ENCODE measurements at regions not wholly inside any gene's neighbourhood (a gene's known extent, or its start where the extent isn't known, plus 50 kb on each side); places are given as distances from the start of the nearest gene placed in this dataset.
"Not testable (repeated sequence)": the region's sequence is repeated elsewhere in the genome, so short reads cannot be mapped to it uniquely, and the experiment has no call there.

DNA sequence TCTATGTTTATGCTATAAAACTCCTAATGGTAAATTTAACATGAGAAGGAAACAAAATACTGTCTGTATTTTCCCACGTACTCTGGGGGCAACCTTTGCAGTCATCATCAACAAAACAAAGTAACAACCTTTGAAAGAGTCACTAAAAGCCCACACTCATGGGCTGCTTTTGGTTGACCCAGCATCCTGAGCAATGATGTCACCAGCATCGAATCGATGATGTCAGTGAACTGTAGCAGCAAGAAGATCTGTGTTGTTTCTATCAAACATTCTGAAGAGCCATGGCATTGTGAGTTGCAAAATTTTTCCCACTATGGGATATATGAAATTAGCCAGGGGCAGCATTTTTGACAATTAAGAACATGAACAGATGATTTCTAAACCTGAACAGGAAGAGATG is 300.1 kb downstream of the HIVEP2 start:
- H3K4me3 ChIP-seq (ENCODE audit: low read depth, low read length), result no peak overlapping the region
- H3K27me3 ChIP-seq (ENCODE audit: control insufficient read depth, insufficient read depth, low read length), result no peaks in the 10 kb centered on the region
- DNase-seq (ENCODE audit: low read depth), result no peak
- TF ChIP-seq, protein P1, sequence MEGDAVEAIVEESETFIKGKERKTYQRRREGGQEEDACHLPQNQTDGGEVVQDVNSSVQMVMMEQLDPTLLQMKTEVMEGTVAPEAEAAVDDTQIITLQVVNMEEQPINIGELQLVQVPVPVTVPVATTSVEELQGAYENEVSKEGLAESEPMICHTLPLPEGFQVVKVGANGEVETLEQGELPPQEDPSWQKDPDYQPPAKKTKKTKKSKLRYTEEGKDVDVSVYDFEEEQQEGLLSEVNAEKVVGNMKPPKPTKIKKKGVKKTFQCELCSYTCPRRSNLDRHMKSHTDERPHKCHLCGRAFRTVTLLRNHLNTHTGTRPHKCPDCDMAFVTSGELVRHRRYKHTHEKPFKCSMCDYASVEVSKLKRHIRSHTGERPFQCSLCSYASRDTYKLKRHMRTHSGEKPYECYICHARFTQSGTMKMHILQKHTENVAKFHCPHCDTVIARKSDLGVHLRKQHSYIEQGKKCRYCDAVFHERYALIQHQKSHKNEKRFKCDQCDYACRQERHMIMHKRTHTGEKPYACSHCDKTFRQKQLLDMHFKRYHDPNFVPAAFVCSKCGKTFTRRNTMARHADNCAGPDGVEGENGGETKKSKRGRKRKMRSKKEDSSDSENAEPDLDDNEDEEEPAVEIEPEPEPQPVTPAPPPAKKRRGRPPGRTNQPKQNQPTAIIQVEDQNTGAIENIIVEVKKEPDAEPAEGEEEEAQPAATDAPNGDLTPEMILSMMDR (IDR thresholded peaks at IDR 0.05; ENCODE audit: insufficient read depth, low read length, poor library complexity, severe bottlenecking), result no peak
- H3K36me3 ChIP-seq (ENCODE audit: control insufficient read depth, insufficient read depth, low read length), result no peaks in the 10 kb centered on the region

- Histone ChIP-seq H3K4me3 (ENCODE audit: low read depth, low read length) (no peak overlapping the region), H3K36me3 (ENCODE audit: control insufficient read depth, insufficient read depth, low read length) (no peaks in the 10 kb centered on the region), H3K27me3 (ENCODE audit: control insufficient read depth, insufficient read depth, low read length) (no peaks in the 10 kb centered on the region)
- TF ChIP-seq, protein P1 (IDR thresholded peaks at IDR 0.05; ENCODE audit: insufficient read depth, low read length, poor library complexity, severe bottlenecking), result no peak
- no peak for DNase-seq (ENCODE audit: low read depth)
Measured at GRCh38 chr6:142645663-142646062, 299.3 kb downstream of the HIVEP2 start.

- no peaks in the 10 kb centered on the region for H3K27me3 ChIP-seq (ENCODE audit: control insufficient read depth, insufficient read depth, low read length)
- TF ChIP-seq, protein P1 (IDR thresholded peaks at IDR 0.05; ENCODE audit: insufficient read depth, low read length, poor library complexity, severe bottlenecking), result no peak
- DNase-seq (ENCODE audit: low read depth), result no peak
- no peak overlapping the region for H3K4me3 ChIP-seq (ENCODE audit: low read depth, low read length)
- no peaks in the 10 kb centered on the region for H3K36me3 ChIP-seq (ENCODE audit: control insufficient read depth, insufficient read depth, low read length)
Measured at GRCh38 chr6:142647449-142648035, 297.4 kb downstream of the HIVEP2 start.

DNA sequence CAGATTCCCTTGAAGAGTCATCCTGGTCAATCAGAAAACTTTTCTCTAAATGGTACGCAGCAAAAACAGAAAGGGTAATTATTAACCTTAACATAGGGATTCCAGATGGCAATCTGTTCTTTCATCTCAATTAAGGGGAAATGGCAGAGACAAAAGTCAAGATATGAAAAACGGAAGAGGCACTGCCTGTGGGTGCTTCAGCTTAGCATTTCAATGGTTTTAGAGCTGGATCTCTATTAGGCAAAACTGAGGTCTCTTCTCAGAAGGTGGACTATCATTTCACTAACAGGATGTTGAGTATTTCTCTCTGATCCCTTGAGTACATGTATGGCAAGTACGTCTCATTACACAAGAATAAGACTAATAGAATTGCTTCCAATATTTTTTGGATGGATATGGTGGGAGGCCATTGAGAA is 296.9 kb downstream of the HIVEP2 start:
- DNase-seq (ENCODE audit: low read depth), result peak; percentile 18
- no peak overlapping the region for H3K4me3 ChIP-seq (ENCODE audit: low read depth, low read length)
- TF ChIP-seq, protein P1 (IDR thresholded peaks at IDR 0.05; ENCODE audit: insufficient read depth, low read length, poor library complexity, severe bottlenecking), result no peak
- H3K27me3 ChIP-seq (ENCODE audit: control insufficient read depth, insufficient read depth, low read length), result no peaks in the 10 kb centered on the region
- no peaks in the 10 kb centered on the region for H3K36me3 ChIP-seq (ENCODE audit: control insufficient read depth, insufficient read depth, low read length)

DNA sequence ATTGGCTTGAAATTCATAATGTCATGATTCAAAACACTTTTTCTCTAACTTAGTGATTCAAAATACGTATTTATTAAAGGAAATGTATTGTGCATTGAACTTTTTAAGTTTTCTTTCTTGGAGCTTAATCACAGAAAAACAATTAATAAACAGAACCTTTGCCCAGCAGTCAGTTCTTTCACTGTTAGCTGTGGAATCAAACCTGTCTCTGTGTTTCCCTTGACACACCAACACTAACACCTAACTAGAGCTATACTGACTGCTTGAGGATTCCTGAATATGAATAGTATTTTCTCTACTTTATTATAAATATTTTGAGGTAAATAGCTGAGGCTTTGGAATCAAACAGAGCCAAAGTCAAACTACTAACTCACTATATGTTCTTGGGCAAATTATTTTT is 296.4 kb downstream of the HIVEP2 start:
- Histone ChIP-seq H3K36me3 (ENCODE audit: control insufficient read depth, insufficient read depth, low read length) (no peaks in the 10 kb centered on the region), H3K27me3 (ENCODE audit: control insufficient read depth, insufficient read depth, low read length) (no peaks in the 10 kb centered on the region), H3K4me3 (ENCODE audit: low read depth, low read length) (no peak overlapping the region)
- TF ChIP-seq, protein P1 (IDR thresholded peaks at IDR 0.05; ENCODE audit: insufficient read depth, low read length, poor library complexity, severe bottlenecking), result no peak
- DNase-seq (ENCODE audit: low read depth), result no peak

DNA sequence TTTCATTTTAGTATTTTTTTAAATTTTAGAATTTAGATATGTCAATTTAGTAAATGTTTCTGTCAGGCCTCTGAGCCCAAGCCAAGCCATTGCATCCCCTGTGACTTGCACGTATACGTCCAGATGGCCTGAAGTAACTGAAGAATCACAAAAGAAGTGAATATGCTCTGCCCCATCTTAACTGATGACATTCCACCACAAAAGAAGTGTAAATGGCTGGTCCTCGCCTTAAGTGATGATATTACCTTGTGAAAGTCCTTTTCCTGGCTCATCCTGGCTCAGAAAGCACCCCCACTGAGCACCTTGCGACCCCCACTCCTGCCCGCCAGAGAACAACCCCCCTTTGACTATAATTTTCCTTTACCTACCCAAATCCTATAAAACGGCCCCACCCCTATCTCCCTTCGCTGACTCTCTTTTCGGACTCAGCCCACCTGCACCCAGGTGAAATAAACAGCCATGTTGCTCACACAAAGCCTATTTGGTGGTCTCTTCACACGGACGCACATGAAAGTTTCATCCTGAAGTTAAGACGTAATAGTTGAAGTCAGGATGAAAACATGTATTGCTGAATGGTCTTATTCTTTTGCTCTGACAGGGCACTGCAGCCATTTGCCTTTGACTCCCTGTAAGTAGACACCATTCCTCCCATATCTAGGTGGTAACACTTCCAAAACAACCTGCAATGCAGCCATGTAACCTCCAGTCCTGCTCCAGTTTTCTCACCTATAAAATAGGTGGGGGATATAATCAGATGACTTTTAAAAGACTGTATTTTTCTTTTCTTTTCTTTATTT is 295.3 kb downstream of the HIVEP2 start:
- H3K27me3 ChIP-seq (ENCODE audit: control insufficient read depth, insufficient read depth, low read length); H3K36me3 ChIP-seq (ENCODE audit: control insufficient read depth, insufficient read depth, low read length); DNase-seq (ENCODE audit: low read depth); H3K4me3 ChIP-seq (ENCODE audit: low read depth, low read length): not testable (repeated sequence)
